HG02623 (cell line): ENCODE measurements at regions not wholly inside any gene's neighbourhood (a gene's known extent, or its start where the extent isn't known, plus 50 kb on each side); places are given as distances from the start of the nearest gene placed in this dataset.
"Not testable (repeated sequence)": the region's sequence is repeated elsewhere in the genome, so short reads cannot be mapped to it uniquely, and the experiment has no call there.

Source experiments
- ATAC-seq: cut with Tn5 transposase; IDR thresholded peaks from one replicate; pipeline ENCODE4 v1.9.1; 2021; ENCODE audit warnings: moderate library complexity; ENCODE audit not compliant: unreplicated experiment

DNA sequence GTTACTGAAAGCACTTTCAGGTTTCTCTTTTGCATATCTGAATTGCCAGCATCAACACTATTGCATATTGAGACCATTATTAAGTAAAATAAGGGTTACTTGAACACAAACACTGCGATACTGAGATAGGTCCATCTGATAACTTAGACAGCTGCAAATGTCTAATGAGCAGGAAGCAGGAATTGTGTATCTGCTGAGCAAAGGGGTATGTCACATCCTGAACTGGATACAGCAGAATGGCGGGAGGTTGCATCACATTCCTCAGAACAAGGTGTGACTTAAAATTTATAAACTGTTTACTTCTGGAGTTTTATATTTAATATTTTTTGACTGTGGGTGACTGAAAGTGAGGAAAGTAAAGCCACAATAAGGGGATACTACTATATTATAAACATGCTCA is 142.4 kb downstream of the POTEH start:
- not testable (repeated sequence) for ATAC-seq

DNA sequence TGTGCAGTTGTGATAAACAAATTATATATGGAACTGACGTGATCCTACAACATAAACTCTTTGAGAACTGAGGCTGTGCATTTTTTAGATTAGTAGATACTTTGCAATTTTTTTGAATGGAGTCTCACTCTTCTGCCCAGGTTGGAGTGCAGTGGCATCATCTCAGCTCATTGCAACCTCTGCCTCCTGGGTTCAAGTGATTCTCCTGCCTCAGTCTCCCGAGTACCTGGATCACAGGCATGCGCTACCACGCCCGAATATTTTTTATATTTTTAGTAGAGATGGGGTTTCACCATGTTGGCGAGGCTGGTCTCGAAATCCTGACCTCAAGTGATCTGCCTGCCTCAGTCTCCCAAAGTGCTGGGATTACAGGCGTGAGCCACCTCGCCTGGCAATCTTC is 145.9 kb downstream of the POTEH start:
- ATAC-seq = not testable (repeated sequence)

DNA sequence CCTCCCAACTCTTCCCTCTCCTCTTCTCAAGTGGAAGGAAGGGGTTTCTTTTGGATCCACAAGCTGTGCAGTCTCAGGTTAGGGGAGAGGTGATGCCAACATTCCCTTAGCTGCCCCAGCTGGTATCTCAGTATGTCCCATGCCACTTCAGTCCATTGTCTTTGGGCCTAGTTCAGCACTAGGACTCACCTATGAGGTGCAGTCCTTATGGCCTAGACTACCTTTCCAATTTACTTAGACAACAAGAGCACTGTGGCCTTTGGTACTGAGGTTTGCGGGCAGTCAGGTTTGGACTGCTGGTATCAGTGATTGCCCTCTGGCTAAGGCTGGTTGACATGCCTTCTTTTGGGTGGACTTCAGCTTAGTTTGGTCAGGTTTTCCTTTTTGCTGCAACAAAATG is 159.9 kb downstream of the POTEH start:
- ATAC-seq = not testable (repeated sequence)

DNA sequence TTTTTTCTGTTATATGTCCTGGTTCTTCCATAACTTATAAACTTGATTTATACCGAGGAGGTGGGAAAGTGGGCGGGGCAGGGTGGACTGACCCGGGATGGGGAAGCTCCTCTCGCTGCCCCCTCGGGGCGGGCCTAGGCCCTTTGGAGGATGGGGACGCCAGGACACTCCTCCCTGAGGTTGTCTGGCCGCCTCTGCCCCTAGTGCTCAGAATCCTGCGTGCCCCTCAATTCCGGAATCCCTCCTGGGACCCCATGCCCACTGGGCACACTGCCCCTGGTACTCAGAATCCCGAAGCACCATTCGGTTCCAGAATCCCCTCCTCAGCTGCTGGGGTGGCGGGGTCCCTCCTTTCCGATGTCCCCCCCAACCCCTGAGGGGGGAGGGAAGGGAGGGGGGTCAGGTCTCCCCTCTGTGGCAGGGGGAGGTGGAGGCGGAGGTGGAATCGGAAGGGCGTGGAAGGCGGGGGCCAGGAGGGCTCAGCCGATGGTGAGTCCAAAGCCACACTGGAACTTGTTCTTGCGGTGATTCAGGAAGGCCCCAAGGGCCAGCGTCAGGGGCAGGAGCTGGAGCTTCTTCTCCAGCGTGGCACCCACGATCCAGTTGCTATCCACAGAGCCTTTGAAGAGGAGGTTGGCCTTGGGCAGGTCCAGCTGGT is 164.0 kb downstream of the POTEH start:
- not testable (repeated sequence) for ATAC-seq

DNA sequence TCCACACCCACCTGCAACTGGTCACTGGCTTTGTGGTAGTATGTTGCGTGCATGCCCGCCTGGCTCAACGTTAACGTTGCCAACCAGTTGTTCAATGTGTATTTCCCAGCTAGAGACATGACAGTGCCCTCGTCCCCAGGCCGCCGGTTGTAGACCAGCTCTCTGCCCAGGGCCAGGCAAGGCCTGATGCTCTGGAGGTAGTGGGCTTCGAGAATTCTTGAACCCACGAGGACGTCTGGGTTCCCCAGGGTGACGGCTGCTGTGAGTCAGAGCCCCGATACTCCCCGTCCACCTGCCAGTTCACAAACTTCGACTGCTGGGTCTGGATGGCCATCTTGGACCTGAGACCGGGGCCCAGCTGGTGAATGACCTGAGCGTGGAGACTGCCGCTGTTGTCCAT is 164.6 kb downstream of the POTEH start:
- ATAC-seq = not testable (repeated sequence)

DNA sequence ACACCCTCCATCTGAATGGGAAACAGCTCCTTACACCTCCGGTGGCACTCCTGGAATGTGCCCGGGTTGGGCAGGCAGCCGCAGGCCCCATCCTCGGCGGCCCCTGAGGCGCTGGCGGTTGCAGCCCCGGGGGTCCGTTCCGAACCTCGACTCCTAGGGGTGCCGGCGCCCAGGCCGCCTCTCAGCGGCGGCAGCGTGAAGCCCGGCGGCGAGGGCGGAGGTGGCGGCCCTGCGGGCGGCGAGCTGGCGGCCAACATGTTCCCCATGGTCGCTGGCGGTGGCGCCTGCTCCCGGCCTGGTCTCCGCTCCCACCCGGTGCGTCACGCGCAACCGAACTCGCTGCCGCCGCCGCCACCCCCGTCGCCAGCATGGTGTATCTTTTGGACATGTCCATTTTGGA is 165.2 kb downstream of the POTEH start:
- ATAC-seq = not testable (repeated sequence)

DNA sequence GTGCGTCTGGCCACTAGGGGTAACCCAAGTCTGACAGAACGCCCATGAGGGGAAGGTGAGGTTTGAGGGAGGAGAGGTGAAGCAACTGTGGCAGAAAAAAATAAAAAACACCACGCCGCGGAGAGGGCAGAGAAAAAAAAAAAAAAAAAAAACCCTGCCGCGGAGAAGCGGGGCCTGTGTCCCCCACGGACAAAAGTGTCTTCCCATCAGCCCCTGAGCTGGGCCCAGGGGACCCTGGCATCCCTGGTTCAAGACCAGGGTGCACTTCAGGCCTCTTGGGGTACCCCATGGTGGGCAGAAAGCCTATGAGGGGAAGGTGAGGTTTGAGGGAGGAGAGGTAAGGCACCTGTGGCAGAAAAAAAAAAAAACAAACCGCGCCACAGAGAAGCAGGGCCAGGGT is 191.1 kb downstream of the POTEH start:
- not testable (repeated sequence) for ATAC-seq

DNA sequence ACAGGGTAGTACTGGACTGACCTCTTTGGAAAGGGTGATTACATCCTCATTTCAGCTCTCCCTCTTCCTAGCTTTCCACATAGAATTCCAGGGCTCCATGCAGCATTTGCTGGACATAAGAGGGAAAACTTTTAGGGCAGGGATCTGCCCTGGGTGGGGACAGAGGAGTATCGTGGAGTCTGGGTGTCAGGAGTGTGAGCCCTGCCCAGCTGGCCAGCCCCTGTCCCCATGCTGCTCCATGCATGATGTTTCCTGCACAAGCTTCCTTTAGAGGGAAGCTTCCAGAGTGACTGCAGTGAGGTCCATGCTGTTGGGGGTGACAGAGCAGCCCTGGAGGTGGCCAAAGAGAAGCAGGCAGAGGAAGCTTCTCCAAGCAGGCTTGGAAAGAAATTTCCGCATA is 214.5 kb downstream of the POTEH start:
- ATAC-seq = not testable (repeated sequence)

DNA sequence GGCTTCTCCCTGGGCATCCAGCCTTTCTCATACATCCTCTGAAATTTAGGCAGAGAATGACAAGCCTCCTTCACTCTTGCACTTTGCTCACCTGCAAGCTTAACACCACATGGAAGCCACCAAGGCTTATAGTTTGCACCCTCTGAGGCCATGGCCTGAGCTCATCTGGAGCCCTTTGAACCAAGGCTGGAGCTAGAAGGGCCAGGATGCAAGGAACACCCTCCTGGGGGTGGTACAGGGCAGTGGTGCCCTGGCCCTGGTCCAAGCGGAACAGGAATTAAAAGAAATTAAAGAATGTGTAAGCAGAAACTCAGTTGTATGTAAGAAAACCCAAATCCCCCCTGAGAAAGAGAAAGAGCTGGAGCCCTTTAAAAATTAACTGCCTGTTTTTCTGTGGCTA is 221.9 kb downstream of the POTEH start:
- ATAC-seq = not testable (repeated sequence)

DNA sequence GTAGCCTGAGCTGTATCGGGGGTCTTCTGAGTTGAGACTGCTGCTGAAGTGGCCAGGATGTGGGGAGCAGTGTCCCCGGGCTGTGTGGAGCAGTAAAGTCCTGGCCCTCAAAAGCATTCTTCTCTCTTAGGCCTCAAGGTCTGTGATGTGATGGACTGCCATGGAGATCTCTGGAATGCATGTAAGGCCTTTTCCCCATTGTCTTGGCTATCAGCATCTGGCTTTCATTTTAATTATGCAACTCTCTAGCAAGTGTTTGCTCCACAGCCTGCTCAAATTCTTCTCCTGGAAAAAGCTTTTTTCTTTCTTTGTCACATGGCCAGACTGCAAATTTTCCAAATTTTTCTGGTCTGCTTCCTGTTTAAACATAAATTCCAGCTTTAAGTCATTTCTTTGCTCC is 229.3 kb downstream of the POTEH start:
- ATAC-seq = not testable (repeated sequence)

DNA sequence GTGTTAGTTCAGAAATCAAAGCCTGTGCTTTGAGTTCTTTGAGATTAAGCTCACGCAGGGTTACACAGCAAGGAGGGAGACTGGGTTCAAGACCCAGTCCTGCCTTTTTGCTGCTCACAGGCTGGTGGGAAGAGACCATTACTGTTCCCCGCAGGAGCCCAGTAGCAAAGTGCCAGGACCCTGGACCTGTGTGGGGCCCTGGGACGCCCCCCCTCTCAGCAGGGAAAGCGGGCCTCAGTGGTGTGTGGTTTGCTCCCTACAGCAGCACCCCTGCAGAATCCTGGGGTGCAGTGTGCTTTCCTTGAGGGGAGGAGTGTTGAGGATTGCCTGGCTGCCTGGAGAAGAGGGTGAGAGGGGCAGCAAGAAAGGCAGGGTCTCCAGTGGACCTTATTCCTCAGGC is 231.1 kb downstream of the POTEH start:
- ATAC-seq = not testable (repeated sequence)

DNA sequence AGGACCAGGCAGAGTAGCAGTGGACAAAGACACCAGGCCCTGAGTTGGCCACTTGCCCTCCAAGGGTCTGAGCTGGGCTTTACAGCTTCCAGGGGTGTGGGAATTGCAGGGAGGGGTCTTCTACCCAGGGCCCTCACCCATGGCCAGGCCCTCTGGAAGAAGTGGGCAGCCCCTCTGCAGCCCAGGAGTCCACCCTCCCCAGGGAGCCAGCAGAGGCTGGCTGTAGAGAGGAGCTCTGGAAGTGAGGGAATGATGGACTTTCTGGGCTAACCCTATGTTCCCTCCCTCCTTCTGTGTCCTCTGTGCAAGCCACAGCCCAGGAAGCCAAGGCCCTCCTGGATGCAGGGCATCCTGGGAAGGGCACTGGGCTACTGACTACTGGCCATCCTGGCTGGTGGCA is 232.3 kb downstream of the POTEH start:
- not testable (repeated sequence) for ATAC-seq

DNA sequence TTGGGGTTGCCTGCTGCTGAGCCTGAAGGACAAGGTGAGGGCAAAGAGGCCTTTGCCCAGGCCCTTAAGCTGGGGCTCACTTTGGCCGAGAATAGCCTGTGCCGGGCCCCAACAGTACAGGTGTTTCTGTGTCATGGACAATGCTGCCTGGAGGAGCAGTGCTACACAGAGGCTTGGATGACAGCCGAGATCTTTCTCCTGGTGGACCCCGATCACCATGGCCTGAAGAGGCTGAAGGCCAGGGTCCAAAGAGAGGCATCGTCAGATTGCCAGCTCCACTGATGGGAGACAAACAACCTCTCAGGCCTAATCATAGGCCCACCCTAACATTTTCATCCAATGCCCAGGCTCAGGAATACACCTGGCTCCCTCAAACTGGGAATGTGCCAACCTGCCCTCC is 232.8 kb downstream of the POTEH start:
- not testable (repeated sequence) for ATAC-seq

DNA sequence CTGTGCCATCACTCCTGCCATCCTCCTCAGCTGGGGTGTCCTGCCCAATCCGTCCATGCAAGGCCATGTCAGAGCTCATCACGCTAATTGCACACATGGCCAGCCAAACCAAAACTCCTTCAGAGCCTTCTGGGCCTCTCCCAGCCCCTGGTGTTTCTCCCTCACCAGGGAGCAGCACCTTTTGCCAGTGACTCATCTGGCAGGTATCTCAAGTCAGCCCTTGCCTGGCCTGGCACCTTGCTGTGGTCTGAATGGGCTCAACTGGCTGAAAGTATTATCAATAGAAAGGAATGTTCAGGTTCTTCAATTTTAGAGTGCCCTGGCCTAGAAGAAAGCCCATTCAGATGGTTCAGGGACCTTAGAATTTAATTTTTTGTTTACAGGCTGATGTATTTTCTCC is 235.0 kb downstream of the POTEH start:
- not testable (repeated sequence) for ATAC-seq

DNA sequence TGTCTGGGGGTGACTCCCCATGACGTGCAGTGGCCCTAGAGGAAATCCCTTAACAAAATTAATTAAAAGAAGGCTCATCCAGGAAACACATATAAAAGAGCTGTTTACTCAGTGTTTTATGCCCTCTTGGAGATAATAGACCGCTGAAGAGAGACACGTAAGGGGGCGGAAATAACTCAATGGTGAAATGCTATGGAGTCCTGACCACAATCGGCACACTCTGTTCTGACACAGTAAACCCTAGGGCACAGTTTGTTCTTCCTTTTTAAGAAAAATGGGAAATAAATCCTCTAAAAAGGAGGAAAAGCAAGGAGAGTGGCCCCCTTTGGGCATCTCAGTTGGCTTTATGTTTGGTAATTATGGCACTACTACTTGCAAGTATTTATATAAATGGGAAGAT is 237.3 kb downstream of the POTEH start:
- not testable (repeated sequence) for ATAC-seq
